Fibroblast of skin of left biceps (primary cell): ENCODE measurements at regions not wholly inside any gene's neighbourhood (a gene's known extent, or its start where the extent isn't known, plus 50 kb on each side); places are given as distances from the start of the nearest gene placed in this dataset.
"Not testable (repeated sequence)": the region's sequence is repeated elsewhere in the genome, so short reads cannot be mapped to it uniquely, and the experiment has no call there.

Experiments
- DNase-seq, 2 experiments: peaks; one replicate each; pipeline ENCODE4 v3.0.0-alpha.2; 2013; ENCODE audit warnings: low read depth in 2 of 2

DNA sequence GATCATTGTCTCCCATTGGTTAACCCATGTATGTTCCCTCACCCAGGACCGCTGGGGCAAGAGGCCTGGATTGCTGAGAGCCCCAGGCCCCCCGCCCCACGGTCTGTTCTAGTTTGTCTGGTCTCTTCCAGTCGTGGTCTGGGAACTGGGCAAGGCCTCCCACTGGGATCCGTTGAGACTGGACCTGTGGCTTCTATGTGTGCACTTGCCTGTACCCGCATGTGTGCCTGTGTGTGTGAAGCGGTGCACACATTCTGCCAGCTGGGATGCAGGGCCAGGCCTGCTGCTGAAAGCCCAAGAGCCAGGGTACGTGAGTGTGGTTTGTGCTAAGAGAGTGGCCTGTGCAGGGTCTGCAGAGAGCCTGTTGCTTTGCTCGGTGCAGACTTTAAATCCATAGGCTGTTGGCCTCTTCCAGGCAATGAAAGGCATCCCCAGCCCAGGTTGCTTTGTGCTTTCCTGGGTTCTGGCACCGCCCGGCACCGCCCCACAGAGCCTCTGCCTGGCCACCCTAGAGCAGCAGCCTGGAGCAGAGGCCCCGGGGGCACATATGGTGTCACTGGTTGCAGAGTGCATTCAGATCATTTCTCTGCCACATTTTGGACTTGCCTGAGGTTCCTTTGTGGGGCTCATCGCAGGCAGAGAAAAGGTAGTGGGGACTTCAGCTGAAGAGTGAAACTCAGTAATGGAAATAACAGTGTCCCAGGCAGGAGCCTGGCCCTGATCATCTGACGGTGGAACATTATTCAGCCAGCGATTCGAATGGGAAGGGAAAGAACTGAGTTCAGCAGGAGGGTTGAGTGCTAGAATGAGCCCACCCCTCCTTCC is 215.5 kb downstream of the GLRX3 start:
- no peak for DNase-seq

DNA sequence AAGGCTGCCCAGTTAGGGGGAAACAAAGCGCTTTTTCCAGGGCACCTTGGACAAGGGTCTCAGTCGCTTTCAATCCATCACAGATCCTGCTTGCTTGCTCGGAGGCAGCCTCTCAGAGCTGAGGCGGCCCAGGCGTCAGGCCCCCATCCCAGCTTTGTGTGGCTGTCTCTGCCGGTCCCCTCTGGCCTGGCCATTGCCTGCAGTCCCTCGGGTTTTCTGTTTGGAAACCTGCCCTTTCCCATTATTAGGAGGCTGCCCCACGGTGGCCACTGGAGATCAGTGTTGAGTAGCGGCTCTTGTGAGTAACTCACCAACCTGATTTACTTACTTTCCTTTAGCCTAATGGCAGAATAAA is 216.1 kb downstream of the GLRX3 start:
- no peak for DNase-seq

DNA sequence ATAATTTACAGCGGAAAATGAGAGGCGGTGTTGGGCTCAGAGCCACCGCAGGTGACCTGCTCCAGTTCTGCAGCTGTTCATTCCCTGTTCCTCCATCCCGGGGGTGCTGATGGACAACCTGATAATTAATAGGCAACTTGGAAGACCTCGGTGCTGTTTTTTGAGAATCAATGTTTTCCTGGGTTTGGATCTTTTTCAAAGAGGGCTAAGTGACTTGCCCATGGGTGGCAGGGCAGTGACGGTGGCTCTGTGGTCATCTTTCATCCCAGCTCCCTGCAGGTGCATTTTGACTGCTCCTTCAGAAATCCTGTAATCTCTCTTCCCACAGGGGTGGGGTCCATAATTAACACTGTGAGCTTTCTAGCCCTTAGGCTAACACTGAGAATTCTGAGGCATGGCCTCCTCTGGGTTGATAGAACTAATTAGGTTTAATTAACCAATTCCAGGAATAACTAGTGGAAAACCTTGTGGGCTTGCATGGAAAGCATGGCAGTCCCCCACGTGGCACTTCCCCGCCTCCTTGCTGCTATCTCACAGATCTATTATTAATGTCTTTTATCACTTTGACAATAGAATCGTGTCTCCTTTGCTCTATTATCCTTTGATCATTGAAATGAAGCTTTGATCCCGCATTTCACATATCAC is 217.9 kb downstream of the GLRX3 start:
- DNase-seq, result no peak

DNA sequence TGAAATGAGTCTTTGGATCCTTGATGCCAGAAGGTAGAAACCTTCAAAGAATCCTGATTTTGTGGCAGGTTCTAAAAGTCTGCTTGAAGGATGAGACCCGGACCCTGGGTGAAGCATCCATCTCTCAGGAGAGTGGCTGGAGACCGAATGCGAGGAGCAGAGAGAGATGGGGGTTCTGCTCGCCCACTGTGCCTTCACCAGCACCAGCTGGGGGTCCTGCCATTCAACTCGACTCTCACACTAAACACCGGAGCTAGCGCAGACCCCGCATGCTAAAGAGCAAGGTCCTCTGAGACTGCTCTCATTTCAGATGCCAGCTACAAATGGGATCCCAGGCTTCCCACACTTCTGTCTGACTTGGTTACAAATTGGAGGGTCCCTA is 218.4 kb downstream of the GLRX3 start:
- DNase-seq, result no peak

DNA sequence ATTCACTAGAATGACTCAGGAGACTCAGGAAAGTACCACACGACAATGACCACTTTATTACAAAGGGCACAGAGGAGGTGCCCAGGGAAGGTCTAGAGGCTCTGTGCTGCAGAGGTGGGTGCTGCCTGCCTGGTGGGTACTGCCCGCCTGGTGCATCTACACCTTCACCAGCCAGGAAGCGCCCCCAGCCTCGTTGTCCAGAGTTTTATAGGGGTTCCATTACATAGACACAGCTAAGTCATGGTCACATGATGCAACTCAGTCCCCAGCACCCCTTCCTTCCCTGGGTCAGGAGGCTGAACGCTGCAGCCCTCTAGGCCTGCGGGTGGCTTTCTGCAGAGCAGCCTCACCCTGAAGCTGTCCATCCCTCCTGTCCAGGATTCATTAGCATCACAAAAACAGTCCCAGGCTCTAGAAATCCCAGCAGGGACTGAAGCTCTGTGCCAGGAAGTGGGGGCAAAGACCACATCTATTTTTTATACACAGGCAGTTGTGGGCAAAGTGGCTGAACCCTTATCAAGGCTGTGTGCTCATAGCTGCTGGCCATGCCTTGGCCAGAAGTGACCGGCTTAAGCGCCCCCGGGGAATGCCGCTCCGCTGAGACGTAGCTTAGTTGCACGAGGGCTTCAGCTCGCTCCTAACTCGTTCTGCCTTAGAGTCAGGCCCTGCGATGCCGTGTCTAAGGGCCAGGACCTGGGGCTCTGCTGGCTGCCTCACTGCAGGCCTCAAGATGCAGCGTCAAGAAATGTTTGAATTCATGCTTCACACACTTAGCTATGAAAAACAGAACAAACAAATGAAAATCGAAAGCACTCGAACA is 219.0 kb downstream of the GLRX3 start:
- DNase-seq, result no peak

DNA sequence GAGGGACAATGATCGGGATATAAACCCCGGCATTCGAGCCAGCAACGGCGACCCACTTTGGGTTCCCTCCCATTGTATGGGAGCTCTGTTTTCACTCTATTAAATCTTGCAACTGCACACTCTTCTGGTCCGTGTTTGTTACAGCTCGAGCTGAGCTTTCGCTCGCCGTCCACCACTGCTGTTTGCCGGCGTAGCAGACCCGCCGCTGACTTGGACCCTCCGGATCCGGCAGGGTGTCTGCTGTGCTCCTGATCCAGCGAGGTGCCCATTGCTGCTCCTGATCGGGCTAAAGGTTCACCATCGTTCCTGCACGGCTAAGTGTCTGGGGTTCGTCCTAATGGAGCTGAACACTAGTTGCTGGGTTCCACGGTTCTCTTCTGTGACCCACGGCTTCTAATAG is 220.2 kb downstream of the GLRX3 start:
- not testable (repeated sequence) for DNase-seq

DNA sequence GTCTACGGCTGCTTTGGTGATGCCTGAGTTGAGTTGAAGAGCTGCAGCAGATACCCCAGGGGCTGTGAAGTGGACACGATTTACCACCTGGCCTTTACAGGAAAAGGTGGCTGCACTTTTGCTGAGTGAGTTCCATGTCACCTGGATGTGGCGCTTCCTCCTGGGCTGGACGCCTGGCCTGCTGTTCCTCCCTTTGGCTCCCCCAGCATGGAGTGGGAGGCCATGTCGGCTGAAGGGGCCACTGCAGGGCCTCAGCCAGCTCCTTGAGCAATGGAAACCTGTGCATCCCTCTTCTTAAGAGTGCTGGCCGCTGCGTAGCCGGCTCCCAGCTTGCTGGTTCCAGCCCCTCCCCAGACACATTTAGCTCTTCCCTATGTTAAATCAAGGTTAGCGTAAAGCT is 221.0 kb downstream of the GLRX3 start:
- no peak for DNase-seq

DNA sequence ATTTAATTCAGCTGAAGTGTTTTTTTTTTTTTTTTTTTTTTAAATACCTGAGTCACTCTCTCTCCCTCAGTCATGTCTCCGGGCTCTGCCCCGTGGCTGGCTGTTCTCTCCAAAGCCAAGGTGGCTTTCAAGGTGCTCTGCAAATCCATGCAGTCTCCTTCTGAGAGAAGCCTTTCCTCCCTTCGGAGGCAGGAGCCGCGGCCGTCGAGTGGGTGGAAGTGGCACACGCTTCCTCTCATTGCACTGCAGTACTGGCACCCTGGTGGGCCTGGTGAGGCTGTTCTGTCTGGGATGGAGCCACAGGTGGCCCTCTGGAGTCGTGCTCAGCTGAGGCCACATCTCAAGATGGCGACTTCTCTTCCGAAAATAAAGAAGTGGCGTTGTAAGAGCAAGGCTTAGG is 221.8 kb downstream of the GLRX3 start:
- no peak for DNase-seq

DNA sequence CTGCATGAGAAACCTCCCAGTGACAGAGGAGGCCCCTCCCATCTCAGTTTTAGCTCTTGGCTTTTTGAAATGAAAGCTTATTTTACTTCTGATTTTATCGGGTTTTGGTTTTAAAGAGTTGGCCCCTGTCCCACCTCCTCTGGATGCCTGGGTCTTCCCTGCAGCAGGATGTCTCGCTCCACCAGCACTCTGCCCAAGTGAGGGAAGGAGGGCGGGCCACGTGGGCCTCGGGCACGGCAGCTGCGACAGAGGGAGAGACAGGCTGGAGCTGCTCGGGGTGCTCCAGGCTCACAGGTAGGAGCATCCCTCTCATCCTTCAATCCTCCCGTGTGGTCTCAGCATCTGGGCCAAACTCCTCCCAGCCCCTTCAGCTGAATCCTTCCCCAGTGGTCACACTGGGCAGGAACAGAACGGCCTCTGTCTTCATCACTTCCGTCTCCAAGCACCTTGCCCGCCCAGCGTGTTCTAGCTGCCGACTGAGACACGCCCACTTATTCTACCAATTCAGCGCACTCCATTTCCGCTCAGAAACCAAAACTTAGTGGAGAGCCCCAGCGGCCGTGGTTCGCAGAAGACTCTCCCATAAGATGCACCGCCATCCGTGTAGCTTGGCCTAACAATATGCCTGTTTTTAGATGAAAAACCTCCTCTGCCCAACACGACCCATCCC is 222.9 kb downstream of the GLRX3 start:
- no peak for DNase-seq

DNA sequence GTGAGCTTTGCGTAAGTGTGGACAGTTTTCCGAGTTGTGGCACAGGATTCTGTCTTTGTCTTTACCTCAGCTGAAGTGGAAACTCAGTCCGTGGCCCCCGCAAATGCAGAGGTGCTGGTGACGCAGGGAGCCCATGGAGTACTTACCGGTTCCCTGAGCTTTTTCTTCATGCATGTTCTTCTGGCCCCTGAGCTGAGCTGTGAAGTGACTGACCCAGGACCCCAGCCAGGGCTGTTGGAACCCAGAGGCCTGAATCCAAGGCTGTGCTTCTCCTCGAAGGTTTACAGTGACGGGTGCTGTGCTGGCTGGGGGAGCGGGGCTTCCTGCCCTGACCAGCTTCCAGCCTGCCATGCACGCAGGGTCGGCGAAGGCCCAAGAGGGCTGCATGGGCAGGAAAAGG is 223.5 kb downstream of the GLRX3 start:
- no peak for DNase-seq

DNA sequence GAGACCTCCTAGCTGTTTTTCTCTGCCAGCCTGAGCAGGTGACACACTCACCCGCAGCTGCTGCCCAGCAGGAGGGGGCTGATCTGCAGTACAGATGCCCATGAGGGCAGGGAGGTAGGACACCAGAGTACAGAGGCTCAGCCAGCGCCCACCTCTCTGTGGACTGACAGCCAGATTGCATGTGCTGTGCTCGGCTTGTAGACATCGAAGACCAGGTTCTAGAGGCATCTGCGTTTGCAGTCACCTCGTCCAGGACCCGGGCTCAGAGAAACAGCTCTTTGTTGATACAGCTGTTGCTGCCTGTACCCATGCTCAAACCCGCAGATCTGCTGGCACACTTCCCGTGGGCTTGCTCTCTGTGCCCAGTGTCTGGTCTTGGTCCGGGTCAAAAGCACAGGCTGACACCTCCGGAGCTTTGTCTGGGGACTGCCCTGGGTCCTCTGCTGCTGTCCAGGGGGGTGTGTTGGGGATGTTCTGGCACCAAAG is 224.7 kb downstream of the GLRX3 start:
- no peak for DNase-seq

DNA sequence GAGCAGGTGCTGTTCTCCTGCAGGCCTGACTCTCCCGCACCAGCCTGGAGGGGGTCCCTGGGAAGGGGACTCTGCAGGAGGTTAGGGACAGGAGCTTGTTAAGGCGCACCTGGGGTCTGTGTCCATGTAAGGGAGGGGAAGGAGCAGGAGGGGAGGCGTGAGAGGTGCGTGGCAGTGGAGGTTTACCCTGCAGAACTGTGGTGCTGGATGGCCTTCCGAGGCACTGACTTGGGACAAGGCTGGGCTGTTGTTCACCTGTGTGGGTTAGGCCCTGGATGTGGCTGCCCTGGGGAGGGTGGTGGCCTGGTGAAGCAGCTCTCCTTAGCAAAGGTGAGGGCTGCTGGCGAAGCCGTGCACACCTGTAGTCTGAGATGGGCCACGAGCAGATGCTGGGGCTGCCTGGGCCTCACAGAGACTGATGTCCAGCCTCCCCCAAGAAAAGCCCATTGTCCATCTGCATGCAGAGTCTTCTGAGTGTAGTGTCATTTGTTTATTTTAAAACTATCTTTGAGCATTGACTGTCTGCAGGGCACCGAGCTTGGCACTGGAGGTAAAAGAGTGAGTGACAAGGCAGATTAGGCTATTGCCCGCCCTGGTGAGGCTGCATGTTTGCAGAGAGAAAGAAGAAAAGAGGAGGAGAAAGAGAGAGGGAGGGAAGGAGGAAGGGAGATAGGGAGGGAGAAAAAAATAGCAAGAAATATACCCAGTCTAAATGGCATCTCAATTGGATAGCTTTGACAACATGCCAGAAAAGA is 225.3 kb downstream of the GLRX3 start:
- no peak for DNase-seq

DNA sequence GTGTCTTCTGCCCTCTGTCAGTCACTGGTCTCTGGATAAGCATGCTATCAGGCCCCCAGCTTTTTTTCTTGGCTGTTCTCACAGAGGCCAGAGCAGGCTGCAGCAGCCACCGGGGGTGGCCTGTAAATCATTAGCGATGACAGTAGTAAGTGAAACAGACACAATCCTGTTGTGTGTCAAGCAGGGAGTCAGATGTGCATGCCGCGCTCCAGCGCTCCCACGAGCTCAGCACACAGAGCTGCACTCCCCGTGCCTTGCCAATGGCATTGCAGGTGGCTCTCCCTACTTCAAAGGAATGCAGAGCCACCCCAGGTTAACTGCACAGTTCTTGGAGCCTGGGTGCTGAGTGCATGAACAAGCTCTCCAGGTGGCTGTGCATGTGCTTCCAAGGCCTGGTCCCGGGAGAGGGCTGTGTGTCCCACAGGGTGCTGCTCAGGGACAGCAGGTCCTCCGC is 226.1 kb downstream of the GLRX3 start:
- no peak for DNase-seq

DNA sequence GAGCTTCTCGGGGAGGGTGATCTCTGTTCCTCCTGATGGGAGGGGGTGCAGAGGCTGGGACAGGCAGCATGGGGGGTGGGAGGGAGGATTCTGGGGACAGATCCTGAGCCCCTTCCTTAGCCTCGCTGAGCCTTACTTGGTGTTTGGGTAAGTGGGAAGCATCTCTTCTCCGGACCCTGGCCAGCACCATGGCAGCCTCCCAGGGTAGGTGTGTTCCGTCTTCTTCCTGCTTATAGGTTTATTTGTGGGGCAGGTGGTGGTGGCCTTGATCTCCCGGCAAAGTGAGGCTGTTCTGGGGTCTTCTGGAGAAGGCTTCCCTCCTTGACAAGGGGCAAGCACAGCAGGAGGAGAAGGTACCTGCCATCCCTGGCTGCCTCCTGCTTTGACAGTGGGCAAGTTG is 226.9 kb downstream of the GLRX3 start:
- no peak for DNase-seq

DNA sequence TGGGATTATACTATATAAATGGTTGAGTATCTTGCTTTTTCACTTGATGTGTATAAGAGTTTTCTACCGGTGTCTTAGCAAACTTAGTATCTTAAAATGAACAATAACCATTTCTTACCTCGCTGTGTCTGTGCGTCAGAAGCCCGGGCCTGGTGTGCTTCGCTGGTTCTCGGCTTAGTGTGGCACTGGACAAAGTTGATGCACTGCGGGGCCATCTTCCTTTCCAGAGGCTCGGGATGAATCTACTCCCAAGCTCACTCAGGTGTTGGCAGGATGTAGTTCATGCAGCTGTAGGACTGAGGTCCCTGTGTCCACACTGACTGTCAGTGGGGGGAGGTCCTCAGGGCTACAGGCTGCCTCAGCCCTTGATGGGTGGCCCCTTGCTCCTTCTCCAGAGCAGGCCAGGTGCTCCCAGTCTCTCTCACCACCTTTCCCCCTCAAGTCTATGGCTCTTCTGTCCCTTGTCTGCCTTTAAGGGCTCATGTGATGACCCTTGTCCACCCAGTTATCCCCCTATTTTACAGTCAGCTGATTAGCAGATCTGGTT is 227.8 kb downstream of the GLRX3 start:
- no peak for DNase-seq

DNA sequence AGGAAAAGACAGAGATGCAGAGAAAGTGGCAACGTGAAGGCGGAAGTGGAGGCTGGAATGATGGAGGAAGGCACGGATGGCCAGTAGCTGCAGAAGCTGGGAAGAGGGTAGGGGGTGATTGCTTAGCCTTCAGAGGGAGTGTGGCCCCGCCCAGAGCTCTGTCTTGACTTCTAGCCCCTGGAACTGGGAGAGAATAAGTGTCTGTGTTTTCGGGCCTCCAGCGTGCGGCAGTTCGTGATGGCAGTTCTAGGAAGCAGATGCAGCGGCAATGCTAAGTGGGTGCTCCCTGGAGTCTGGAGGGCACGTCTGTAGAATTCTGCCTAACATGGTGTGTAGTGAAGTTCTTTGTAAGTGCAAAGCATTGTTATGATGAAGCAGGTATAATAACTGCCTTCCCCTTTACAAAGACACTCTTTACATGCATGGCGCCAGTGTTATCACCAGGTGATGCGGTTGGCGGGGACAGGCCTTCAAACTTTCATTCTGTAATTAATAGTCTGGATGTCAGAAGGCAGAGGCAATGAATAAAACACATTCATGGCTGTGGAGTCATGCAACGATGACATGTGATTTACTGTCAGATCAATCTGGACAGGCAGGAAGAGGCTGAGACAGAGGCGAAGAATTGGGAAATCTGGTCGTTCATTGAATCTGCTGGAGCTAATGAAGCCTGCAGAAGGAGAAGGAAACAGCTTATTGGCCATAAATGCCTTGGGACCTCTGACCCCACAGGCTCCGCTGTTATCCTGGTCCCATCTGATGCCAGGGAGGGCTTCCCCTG is 228.6 kb downstream of the GLRX3 start:
- no peak for DNase-seq

DNA sequence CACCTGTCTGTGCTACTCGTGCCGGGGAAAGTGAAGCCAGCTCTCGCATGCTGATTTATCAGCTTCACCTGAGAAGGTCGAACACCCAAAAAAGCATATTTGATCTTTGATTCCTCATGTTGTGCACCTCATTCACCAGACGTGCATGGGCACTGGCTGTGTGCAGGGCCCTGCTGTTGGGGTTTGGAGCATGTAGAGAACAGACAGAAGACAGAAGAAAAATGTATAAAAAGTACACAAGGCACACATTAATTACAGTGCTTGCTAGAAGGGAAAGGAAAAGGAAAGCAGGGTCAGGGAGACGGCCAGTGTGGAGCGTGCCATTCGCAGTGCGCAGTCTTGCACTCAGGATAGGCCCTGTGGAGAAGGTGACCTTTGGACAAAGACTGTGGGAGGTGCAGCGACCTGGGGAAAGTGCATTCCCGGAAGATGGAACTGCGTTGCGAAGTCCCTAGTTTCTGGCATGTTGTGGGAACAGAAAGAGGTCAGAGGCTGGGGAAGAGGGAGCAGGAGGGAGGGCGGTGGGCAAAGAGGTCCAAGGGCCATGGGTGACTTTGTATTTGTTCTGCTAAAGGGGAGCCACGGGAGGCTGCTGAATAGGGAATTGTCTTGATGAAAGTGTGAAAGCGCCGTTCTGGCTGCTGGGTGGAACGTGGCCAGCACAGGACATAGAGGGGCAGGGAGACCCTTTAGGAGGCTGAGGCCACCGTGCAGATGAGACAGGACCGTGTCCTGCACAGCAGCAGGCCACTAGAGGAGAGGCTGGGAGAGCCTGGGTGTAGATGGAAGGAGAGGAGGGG is 232.8 kb downstream of the GLRX3 start:
- no peak for DNase-seq

DNA sequence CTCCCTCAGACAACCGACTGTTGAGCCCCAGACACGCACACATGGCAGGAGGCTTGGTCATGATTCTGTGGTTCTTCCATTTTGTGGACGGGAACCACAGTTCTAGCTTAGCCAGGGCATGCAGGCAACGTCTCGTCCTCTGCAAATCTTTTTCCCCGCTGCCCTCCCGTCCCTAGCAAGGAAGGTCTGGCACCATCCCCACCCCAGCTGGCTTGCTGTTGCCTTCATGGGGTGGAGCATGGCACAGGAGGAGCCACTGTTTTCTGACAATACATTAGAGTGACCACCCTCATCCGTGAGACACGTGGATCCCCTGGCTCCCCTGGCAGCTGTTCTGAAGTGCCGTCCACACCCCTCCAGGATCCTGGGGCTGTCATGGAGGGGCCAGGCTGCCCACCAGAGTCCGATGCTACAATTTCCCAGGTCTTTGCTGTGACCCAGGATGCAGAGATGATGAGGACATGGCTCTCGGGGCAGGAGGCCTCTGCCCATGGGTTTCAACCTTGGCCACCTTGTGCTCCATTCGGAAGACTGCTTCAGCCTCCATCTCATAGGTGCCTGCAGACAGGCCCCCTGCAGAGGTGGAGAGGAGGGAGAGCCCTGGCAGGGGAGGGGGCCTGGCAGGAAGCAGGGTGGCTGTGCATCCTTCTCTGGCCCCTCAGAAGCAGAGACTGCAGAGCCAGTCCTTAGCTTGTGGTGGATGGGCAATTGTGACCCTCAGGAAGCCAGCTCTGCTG is 233.6 kb downstream of the GLRX3 start:
- DNase-seq, result no peak

DNA sequence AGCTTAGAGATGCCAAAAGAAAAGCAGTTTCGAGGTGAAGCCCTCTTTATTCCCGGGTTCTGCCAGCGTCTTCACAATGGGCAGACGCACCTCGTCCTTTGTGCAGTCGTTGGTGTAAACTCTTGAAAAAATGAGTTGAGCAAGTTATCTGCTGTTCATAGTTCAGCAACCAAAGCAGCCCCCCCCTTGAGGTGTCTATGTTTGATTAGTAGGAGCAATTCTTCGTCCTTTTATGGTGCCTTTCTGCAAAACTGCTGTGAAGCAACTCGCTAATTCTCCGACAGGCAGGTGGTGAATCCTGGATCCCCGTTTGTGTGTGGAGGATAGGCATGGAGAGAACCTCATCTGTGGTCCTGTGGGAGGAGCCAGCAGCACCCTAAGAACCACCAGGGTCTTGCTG is 234.5 kb downstream of the GLRX3 start:
- DNase-seq, result no peak
